Spleen (tissue), 7 donors: ENCODE measurements at regions not wholly inside any gene's neighbourhood (a gene's known extent, or its start where the extent isn't known, plus 50 kb on each side); places are given as distances from the start of the nearest gene placed in this dataset.

ENCODE experiments used
- CTCF ChIP-seq, 11 experiments: fragments of 200-600 bp in 7 of 11; fragments of 450-650 bp in 4 of 11; sonication (generic) in 4 of 11; IDR thresholded peaks in 8 of 11; conservative IDR thresholded peaks in 3 of 11; 1 replicate in 7 of 11; 2 replicates in 4 of 11; pipeline versions ENCODE4 v1.4.0 to v1.8.0; 2016 to 2021; ENCODE audit warnings: antibody characterized with exemption in 11 of 11, inconsistent platforms in 4 of 11, mild to moderate bottlenecking in 1 of 11
- POLR2A ChIP-seq, 3 donors: fragments of 450-650 bp; IDR thresholded peaks; one replicate each; pipeline ENCODE4 v1.5.1; 2017; ENCODE audit warnings: antibody characterized with exemption in 3 of 3, mild to moderate bottlenecking in 1 of 3
- donor health status: DM: no; HTN: no; CAD: no; lungs with moderate emphysema.
- donor health status: DM: no; HTN: no; CAD: no.
- donor health status: DM: no; HTN: no; CAD: no.

- no peak for TF ChIP-seq CTCF (IDR thresholded peaks at IDR 0.05 in 8 of 11, conservative IDR thresholded peaks at IDR 0.05 in 3 of 11)
- no peak for TF ChIP-seq POLR2A (IDR thresholded peaks at IDR 0.05)
These were observed 51.0 kb upstream of the CEP162 start for GRCh38 chr6:84278321-84278998.
